Neural progenitor cell (in vitro differentiated cells): ENCODE measurements at regions not wholly inside any gene's neighbourhood (a gene's known extent, or its start where the extent isn't known, plus 50 kb on each side); places are given as distances from the start of the nearest gene placed in this dataset.

Experiments used
- DNase-seq: peaks from one replicate; pipeline ENCODE4 v3.0.0-alpha.2; 2016; ENCODE audit warnings: low spot score
- H2AFZ ChIP-seq: fragments of 200-600 bp; sonication (generic); replicated peaks from 2 replicates; pipeline ENCODE4 v1.6.1; 2016; ENCODE audit warnings: antibody characterized with exemption
- H3F3A ChIP-seq: fragments of 200-600 bp; sonication (generic); 2 replicates; pipeline ENCODE4 v1.6.1; 2016; ENCODE audit warnings: antibody characterized with exemption, low read depth
- H3K27ac ChIP-seq: fragments of 200-600 bp; sonication (generic); 2 replicates; pipeline ENCODE4 v1.5.1; 2016; ENCODE audit warnings: mild to moderate bottlenecking
- H3K27me3 ChIP-seq: fragments of 200-600 bp; sonication (generic); 2 replicates; pipeline ENCODE4 v1.6.1; 2016; ENCODE audit warnings: mild to moderate bottlenecking, moderate library complexity
- H3K36me3 ChIP-seq: fragments of 200-600 bp; sonication (generic); 2 replicates; pipeline ENCODE4 v1.5.1; 2016
- H3K4me1 ChIP-seq: fragments of 200-600 bp; sonication (generic); 2 replicates; pipeline ENCODE4 v1.6.1; 2016; ENCODE audit warnings: mixed run types
- H3K4me2 ChIP-seq: fragments of 200-600 bp; sonication (generic); 2 replicates; pipeline ENCODE4 v1.6.1; 2016
- H3K4me3 ChIP-seq: fragments of 200-600 bp; sonication (generic); 2 replicates; pipeline ENCODE4 v1.5.1; 2016
- H3K79me2 ChIP-seq: fragments of 200-600 bp; sonication (generic); 2 replicates; pipeline ENCODE4 v1.6.1; 2016; ENCODE audit warnings: low read depth
- H3K9ac ChIP-seq: fragments of 200-600 bp; sonication (generic); 2 replicates; pipeline ENCODE4 v1.6.1; 2016
- H3K9me3 ChIP-seq: fragments of 200-600 bp; sonication (generic); 2 replicates; pipeline ENCODE4 v1.5.1; 2016; ENCODE audit warnings: low read depth
- H4K20me1 ChIP-seq: fragments of 200-600 bp; sonication (generic); 2 replicates; pipeline ENCODE4 v1.6.1; 2016; ENCODE audit warnings: low read depth
- H3K27ac Mint-ChIP-seq: 3 replicates; pipeline ENCODE4 v1.8.0; 2021; ENCODE audit warnings: mixed read lengths
- H3K27me3 Mint-ChIP-seq: 2 replicates; pipeline ENCODE4 v1.8.0; 2022; ENCODE audit warnings: low read depth, mild to moderate bottlenecking, inconsistent platforms, moderate library complexity, mixed read lengths; ENCODE audit not compliant: insufficient read depth
- H3K36me3 Mint-ChIP-seq: 3 replicates; pipeline ENCODE4 v1.8.0; 2021; ENCODE audit warnings: mixed read lengths
- H3K4me1 Mint-ChIP-seq: 3 replicates; pipeline ENCODE4 v1.8.0; 2021; ENCODE audit warnings: mixed read lengths
- H3K4me3 Mint-ChIP-seq: 3 replicates; pipeline ENCODE4 v1.8.0; 2021; ENCODE audit warnings: mild to moderate bottlenecking, moderate library complexity, mixed read lengths
- H3K9me3 Mint-ChIP-seq: 3 replicates; pipeline ENCODE4 v1.8.0; 2020; ENCODE audit warnings: mixed read lengths
- EZH2 ChIP-seq: fragments of 200-600 bp; sonication (generic); IDR thresholded peaks from 2 replicates; pipeline ENCODE4 v1.6.1; 2017; ENCODE audit warnings: antibody characterized with exemption, mild to moderate bottlenecking, moderate library complexity
- EZH2phosphoT487 ChIP-seq: fragments of 200-600 bp; sonication (generic); IDR thresholded peaks from 2 replicates; pipeline ENCODE4 v1.6.1; 2017; ENCODE audit warnings: antibody characterized with exemption
- TF ChIP-seq, protein P1 (sequence below): fragments of 200-600 bp; sonication (generic); IDR thresholded peaks from 2 replicates; pipeline ENCODE4 v1.5.1; 2017; ENCODE audit warnings: antibody characterized with exemption, mild to moderate bottlenecking

DNA sequence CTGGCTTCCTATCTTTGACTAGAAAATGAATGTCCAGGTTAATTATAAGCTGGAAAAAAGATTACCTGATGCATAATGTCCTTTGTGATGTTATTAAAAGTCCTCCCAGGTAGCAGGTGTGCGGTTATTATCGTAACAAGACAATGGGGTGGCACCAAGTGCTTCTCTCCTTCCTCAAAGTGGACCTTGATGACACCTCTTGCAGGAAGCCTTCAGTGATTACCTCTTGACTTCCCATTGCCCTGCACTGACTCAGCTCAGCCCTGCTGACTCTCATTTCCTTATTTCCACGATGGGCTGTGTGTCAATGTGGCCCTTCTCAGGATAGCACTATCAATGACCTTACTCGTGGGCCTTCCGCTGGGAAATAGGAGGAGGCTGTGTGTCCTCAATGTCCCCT lies 477.4 kb upstream of the CCL2 start:
- no peak overlapping the region for H3K4me3 Mint-ChIP-seq
- DNase-seq, result no peak
- no peaks in the 10 kb centered on the region for H3K27me3 ChIP-seq
- H3K9me3 ChIP-seq, result no peaks in the 10 kb centered on the region
- no peak overlapping the region for H3K27ac Mint-ChIP-seq
- peaks cover 5% of the 10 kb centered on the region for H3K27me3 Mint-ChIP-seq
- H3K27ac ChIP-seq, result no peak overlapping the region
- H3K4me3 ChIP-seq, result no peak overlapping the region
- H4K20me1 ChIP-seq, result no peaks in the 10 kb centered on the region
- no peak overlapping the region for H3K9ac ChIP-seq
- H3K4me1 Mint-ChIP-seq, result peaks cover 21% of the 10 kb centered on the region
- H2AFZ ChIP-seq, result no peak overlapping the region
- TF ChIP-seq EZH2, result no peak
- TF ChIP-seq, protein P1, sequence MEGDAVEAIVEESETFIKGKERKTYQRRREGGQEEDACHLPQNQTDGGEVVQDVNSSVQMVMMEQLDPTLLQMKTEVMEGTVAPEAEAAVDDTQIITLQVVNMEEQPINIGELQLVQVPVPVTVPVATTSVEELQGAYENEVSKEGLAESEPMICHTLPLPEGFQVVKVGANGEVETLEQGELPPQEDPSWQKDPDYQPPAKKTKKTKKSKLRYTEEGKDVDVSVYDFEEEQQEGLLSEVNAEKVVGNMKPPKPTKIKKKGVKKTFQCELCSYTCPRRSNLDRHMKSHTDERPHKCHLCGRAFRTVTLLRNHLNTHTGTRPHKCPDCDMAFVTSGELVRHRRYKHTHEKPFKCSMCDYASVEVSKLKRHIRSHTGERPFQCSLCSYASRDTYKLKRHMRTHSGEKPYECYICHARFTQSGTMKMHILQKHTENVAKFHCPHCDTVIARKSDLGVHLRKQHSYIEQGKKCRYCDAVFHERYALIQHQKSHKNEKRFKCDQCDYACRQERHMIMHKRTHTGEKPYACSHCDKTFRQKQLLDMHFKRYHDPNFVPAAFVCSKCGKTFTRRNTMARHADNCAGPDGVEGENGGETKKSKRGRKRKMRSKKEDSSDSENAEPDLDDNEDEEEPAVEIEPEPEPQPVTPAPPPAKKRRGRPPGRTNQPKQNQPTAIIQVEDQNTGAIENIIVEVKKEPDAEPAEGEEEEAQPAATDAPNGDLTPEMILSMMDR, result no peak
- no peak for TF ChIP-seq EZH2phosphoT487
- no peaks in the 10 kb centered on the region for H3K36me3 Mint-ChIP-seq
- H3K79me2 ChIP-seq, result no peaks in the 10 kb centered on the region
- H3K36me3 ChIP-seq, result no peaks in the 10 kb centered on the region
- no peaks in the 10 kb centered on the region for H3K9me3 Mint-ChIP-seq
- peaks cover 4% of the 10 kb centered on the region for H3K4me1 ChIP-seq
- H3K4me2 ChIP-seq, result no peak overlapping the region
- no peaks in the 10 kb centered on the region for H3F3A ChIP-seq

DNA sequence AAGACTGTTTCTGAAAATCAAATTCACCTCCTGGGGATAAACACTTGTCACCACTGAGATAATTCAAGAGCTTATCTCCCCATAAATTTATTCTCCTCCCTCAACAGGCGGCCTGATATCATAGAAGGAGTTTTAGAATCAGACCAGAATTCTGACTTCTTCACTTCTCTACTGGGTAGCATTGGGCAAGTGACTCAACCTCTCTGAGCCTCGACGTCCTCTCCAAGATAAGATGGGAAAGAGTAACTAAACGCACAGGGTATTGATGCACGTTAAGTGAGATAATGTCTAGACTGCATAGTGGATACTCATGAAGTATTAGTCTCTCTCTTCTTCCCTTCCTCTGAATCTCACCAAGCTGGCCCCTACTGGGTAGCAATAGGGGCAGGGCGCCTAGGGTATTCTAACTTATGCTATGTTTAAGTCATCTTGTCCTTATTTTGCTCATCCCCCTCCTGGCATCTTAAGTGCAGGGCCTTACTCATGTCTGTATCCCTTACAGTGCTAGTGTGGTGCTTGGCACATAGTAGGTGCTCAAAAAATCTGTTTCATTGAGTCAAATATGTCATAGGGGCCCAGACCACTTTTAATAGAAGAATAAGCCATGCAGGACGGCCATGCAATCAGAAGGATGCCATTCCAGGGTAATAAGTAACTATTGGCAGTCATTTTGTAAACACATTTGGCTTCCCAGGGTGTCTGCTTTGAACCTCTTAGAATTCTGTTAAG lies 476.4 kb upstream of the CCL2 start:
- Histone ChIP-seq H3F3A (no peaks in the 10 kb centered on the region), H3K79me2 (no peaks in the 10 kb centered on the region), H3K9me3 (no peaks in the 10 kb centered on the region), H3K27ac (no peak overlapping the region), H4K20me1 (no peaks in the 10 kb centered on the region), H3K9ac (no peak overlapping the region), H3K4me3 (no peak overlapping the region), H3K4me2 (no peak overlapping the region), H3K36me3 (no peaks in the 10 kb centered on the region), H3K4me1 (peaks cover 4% of the 10 kb centered on the region), H2AFZ (no peak overlapping the region), H3K27me3 (no peaks in the 10 kb centered on the region)
- Mint-ChIP-seq H3K4me3 (no peak overlapping the region), H3K27ac (no peak overlapping the region), H3K27me3 (peaks cover 5% of the 10 kb centered on the region), H3K36me3 (no peaks in the 10 kb centered on the region), H3K9me3 (no peaks in the 10 kb centered on the region), H3K4me1 (peaks cover 21% of the 10 kb centered on the region)
- DNase-seq, result no peak
- TF ChIP-seq, protein P1, result no peak
- TF ChIP-seq EZH2 (no peak), EZH2phosphoT487 (no peak)

DNA sequence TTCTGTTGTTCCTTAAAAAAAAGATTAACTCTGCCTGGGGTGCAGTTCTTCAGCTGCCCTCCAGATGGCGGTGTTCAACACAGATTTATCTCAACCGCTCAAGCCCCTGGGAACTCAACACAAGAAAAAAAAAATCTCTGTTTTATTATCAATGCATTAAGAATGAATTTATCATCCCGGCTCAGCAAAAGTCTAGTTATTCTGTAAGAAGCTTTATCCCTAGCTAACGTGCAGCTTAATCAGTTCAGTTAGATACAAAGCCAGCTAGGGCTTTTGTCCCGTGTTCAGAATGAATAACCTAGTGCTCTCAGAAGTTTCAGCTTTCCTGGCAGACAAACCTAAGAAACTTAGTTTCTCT lies 475.9 kb upstream of the CCL2 start:
- peak overlapping the region; percentile 29 for H3K4me2 ChIP-seq

More for the DNA sequence above, 475.9 kb upstream of the CCL2 start:
- H3K36me3 Mint-ChIP-seq, result no peaks in the 10 kb centered on the region
- H3K27me3 Mint-ChIP-seq, result peaks cover 5% of the 10 kb centered on the region
- Histone ChIP-seq H3K4me1 (peaks cover 4% of the 10 kb centered on the region), H4K20me1 (no peaks in the 10 kb centered on the region), H3K36me3 (no peaks in the 10 kb centered on the region), H3F3A (no peaks in the 10 kb centered on the region), H3K9ac (no peak overlapping the region), H3K4me3 (no peak overlapping the region), H3K27ac (no peak overlapping the region), H2AFZ (peak overlapping the region; percentile 66), H3K79me2 (no peaks in the 10 kb centered on the region), H3K27me3 (no peaks in the 10 kb centered on the region), H3K9me3 (no peaks in the 10 kb centered on the region)
- no peak overlapping the region for H3K4me3 Mint-ChIP-seq
- TF ChIP-seq, protein P1, result peak; percentile 99
- no peak for TF ChIP-seq EZH2phosphoT487
- no peak for TF ChIP-seq EZH2
- peaks cover 21% of the 10 kb centered on the region for H3K4me1 Mint-ChIP-seq
- no peak overlapping the region for H3K27ac Mint-ChIP-seq
- no peaks in the 10 kb centered on the region for H3K9me3 Mint-ChIP-seq
- DNase-seq, result peak; percentile 65
